Keratinocyte (primary cell): ENCODE measurements at regions not wholly inside any gene's neighbourhood (a gene's known extent, or its start where the extent isn't known, plus 50 kb on each side); places are given as distances from the start of the nearest gene placed in this dataset.

ENCODE experiments used
- DNase-seq: peaks from one replicate; pipeline ENCODE4 v3.0.0-alpha.2; 2011; ENCODE audit warnings: low read depth, missing footprints, low spot score
- FAIRE-seq: peaks from 2 replicates; lab custom pipeline; 2011; peaks lifted over from hg19 to GRCh38; lab: Jason Lieb, UNC
- H2AFZ ChIP-seq: 2 replicates; pipeline ENCODE4 v1.6.0; 2012; ENCODE audit warnings: low read length, control low read depth, inconsistent platforms; ENCODE audit not compliant: control insufficient read depth
- H3K27ac ChIP-seq: 2 replicates; pipeline ENCODE4 v1.5.1; 2011; ENCODE audit warnings: low read length; ENCODE audit not compliant: control insufficient read depth, insufficient read depth
- H3K27me3 ChIP-seq: 3 replicates; pipeline ENCODE4 v1.6.0; 2011; ENCODE audit warnings: low read length; ENCODE audit not compliant: control insufficient read depth, insufficient read depth; ENCODE audit errors: extremely low read depth
- H3K36me3 ChIP-seq, 2 experiments: 2 replicates in 1 of 2; 3 replicates in 1 of 2; pipeline ENCODE4 v1.5.1; 2011; ENCODE audit warnings: low read length in 2 of 2, mild to moderate bottlenecking in 1 of 2; ENCODE audit not compliant: control insufficient read depth in 2 of 2, insufficient read depth in 2 of 2; ENCODE audit errors: extremely low read depth in 1 of 2
- H3K4me1 ChIP-seq: 3 replicates; pipeline ENCODE4 v1.5.1; 2011; ENCODE audit warnings: low read length; ENCODE audit not compliant: control insufficient read depth, insufficient read depth; ENCODE audit errors: extremely low read depth
- H3K4me2 ChIP-seq: 3 replicates; pipeline ENCODE4 v1.6.0; 2011; ENCODE audit warnings: low read depth, low read length; ENCODE audit not compliant: control insufficient read depth, insufficient read depth; ENCODE audit errors: extremely low read depth
- H3K4me3 ChIP-seq, 3 experiments: fragments of 200-600 bp in 1 of 3; sonication (generic) in 1 of 3; 2 replicates in 2 of 3; 3 replicates in 1 of 3; pipeline ENCODE4 v1.5.1; 2011 to 2016; ENCODE audit warnings: low read length in 3 of 3, mild to moderate bottlenecking in 3 of 3, control low read depth in 2 of 3, inconsistent platforms in 1 of 3, low read depth in 1 of 3, mixed read lengths in 1 of 3, mixed run types in 1 of 3, moderate library complexity in 1 of 3; ENCODE audit not compliant: control insufficient read depth in 2 of 3, insufficient read depth in 2 of 3; ENCODE audit errors: extremely low read depth in 1 of 3
- H3K79me2 ChIP-seq: 2 replicates; pipeline ENCODE4 v1.6.0; 2012; ENCODE audit warnings: low read length; ENCODE audit not compliant: control insufficient read depth, insufficient read depth
- H3K9ac ChIP-seq: 3 replicates; pipeline ENCODE4 v1.6.0; 2011; ENCODE audit warnings: low read length; ENCODE audit not compliant: control insufficient read depth, insufficient read depth; ENCODE audit errors: extremely low read depth
- H3K9me1 ChIP-seq: 3 replicates; pipeline ENCODE4 v1.6.0; 2011; ENCODE audit warnings: low read length; ENCODE audit not compliant: control insufficient read depth, insufficient read depth; ENCODE audit errors: extremely low read depth
- H3K9me3 ChIP-seq: 2 replicates; pipeline ENCODE4 v1.5.1; 2012; ENCODE audit warnings: low read depth, low read length; ENCODE audit not compliant: control insufficient read depth
- H4K20me1 ChIP-seq: 3 replicates; pipeline ENCODE4 v1.6.0; 2011; ENCODE audit warnings: low read length; ENCODE audit not compliant: control insufficient read depth, insufficient read depth; ENCODE audit errors: extremely low read depth
- EZH2 ChIP-seq: IDR thresholded peaks from one replicate; pipeline ENCODE4 v1.6.1; 2012; ENCODE audit warnings: inconsistent platforms, mild to moderate bottlenecking, low read length, moderate library complexity
- dilution Hi-C: fragments of 300-500 bp; cut with MboI; formaldehyde crosslinking; loops from one replicate; pipeline ENCODE4 v1.7.0; 2020; ENCODE audit warnings: low sequenced_read_pairs; ENCODE audit not compliant: extremely low pct_ligation_motif_present
- TF ChIP-seq, protein P1 (sequence below), 3 experiments: IDR thresholded peaks in 1 of 3; conservative IDR thresholded peaks in 1 of 3; optimal IDR thresholded peaks in 1 of 3; 2 replicates in 2 of 3; 3 replicates in 1 of 3; pipeline versions ENCODE3 to v1.5.1; 2011; ENCODE audit warnings: low read length in 3 of 3, mild to moderate bottlenecking in 3 of 3, moderate library complexity in 2 of 3, control low read depth in 1 of 3, inconsistent platforms in 1 of 3; ENCODE audit not compliant: insufficient read depth in 2 of 3; ENCODE audit errors: extremely low read depth in 1 of 3

GRCh38 chr20:40956542-40957264 is 71.9 kb upstream of the TOP1 start:
- Histone ChIP-seq H3K4me3 (no peak overlapping the region), H3K4me2 (no peak overlapping the region), H4K20me1 (no peaks in the 10 kb centered on the region), H3K9me3 (no peaks in the 10 kb centered on the region), H2AFZ (no peak overlapping the region), H3K9me1 (no peaks in the 10 kb centered on the region), H3K4me1 (peaks cover 8% of the 10 kb centered on the region), H3K79me2 (no peaks in the 10 kb centered on the region), H3K36me3 (no peaks in the 10 kb centered on the region), H3K27ac (no peak overlapping the region), H3K9ac (no peak overlapping the region), H3K27me3 (no peaks in the 10 kb centered on the region)
- no peak for FAIRE-seq
- dilution Hi-C loops = no loop called here
- DNase-seq = no peak
- TF ChIP-seq EZH2 = no peak
- TF ChIP-seq, protein P1, sequence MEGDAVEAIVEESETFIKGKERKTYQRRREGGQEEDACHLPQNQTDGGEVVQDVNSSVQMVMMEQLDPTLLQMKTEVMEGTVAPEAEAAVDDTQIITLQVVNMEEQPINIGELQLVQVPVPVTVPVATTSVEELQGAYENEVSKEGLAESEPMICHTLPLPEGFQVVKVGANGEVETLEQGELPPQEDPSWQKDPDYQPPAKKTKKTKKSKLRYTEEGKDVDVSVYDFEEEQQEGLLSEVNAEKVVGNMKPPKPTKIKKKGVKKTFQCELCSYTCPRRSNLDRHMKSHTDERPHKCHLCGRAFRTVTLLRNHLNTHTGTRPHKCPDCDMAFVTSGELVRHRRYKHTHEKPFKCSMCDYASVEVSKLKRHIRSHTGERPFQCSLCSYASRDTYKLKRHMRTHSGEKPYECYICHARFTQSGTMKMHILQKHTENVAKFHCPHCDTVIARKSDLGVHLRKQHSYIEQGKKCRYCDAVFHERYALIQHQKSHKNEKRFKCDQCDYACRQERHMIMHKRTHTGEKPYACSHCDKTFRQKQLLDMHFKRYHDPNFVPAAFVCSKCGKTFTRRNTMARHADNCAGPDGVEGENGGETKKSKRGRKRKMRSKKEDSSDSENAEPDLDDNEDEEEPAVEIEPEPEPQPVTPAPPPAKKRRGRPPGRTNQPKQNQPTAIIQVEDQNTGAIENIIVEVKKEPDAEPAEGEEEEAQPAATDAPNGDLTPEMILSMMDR (optimal IDR thresholded peaks at IDR 0.05 in 1 of 3, IDR thresholded peaks at IDR 0.05 in 1 of 3, conservative IDR thresholded peaks at IDR 0.05 in 1 of 3; ENCODE audit: extremely low read depth in 1 of 3, insufficient read depth in 2 of 3, low read length in 3 of 3) = no peak

GRCh38 chr20:40957265-40957760 is 71.3 kb upstream of the TOP1 start:
- Histone ChIP-seq H3K4me3 (no peak overlapping the region), H3K4me1 (peaks cover 14% of the 10 kb centered on the region), H4K20me1 (no peaks in the 10 kb centered on the region), H3K4me2 (no peak overlapping the region), H3K9me1 (no peaks in the 10 kb centered on the region), H3K79me2 (no peaks in the 10 kb centered on the region), H2AFZ (no peak overlapping the region), H3K9ac (no peak overlapping the region), H3K27me3 (no peaks in the 10 kb centered on the region), H3K27ac (no peak overlapping the region), H3K36me3 (no peaks in the 10 kb centered on the region), H3K9me3 (no peaks in the 10 kb centered on the region)
- dilution Hi-C loops = no loop called here
- DNase-seq = no peak
- TF ChIP-seq EZH2 = no peak
- TF ChIP-seq, protein P1 (optimal IDR thresholded peaks at IDR 0.05 in 1 of 3, IDR thresholded peaks at IDR 0.05 in 1 of 3, conservative IDR thresholded peaks at IDR 0.05 in 1 of 3; ENCODE audit: extremely low read depth in 1 of 3, insufficient read depth in 2 of 3, low read length in 3 of 3) = no peak
- no peak for FAIRE-seq
